Activated CD4-positive, alpha-beta T cell treated with anti-CD3 and anti-CD28 coated beads, Interleukin-2, amount 50 U/mL, for 4 hours (primary cell): ENCODE measurements at regions not wholly inside any gene's neighbourhood (a gene's known extent, or its start where the extent isn't known, plus 50 kb on each side); places are given as distances from the start of the nearest gene placed in this dataset.

Experiments used
- DNase-seq, 2 experiments: peaks; one replicate each; pipeline ENCODE4 v3.0.0-alpha.2; 2020

DNA sequence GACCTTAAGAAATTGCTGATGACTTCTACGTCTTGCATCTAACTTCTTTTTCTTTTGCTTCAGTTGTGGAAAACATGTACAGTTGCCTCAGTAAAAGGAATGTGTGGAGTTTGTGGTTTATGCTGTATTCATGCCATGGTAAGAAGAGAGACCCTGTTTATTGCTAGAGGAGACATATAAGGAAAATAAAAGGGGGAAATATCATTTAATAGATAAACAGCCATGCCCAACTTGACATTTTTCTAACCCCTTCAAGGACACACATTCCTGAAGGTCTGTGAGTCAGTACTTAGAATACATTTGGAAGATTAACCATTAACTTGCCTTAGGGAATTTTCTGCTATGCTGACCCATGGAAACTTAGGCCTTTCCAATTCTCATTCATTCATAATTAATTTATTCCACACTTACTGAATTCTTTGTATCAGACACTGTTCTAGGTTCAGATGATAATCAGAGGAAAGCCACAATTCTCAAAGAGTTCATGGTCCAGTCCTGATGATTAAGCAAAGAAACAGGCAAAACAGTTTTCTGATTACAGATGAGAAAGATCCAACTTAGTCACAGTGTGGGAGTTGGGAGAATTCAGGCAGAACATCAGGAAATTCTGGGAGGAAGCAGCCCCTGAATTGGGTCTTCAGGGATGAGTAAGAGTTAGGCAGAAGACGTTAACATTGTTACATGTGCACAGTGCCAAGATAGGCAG lies 329.8 kb upstream of the RASGRP1 start:
- no peak for DNase-seq

DNA sequence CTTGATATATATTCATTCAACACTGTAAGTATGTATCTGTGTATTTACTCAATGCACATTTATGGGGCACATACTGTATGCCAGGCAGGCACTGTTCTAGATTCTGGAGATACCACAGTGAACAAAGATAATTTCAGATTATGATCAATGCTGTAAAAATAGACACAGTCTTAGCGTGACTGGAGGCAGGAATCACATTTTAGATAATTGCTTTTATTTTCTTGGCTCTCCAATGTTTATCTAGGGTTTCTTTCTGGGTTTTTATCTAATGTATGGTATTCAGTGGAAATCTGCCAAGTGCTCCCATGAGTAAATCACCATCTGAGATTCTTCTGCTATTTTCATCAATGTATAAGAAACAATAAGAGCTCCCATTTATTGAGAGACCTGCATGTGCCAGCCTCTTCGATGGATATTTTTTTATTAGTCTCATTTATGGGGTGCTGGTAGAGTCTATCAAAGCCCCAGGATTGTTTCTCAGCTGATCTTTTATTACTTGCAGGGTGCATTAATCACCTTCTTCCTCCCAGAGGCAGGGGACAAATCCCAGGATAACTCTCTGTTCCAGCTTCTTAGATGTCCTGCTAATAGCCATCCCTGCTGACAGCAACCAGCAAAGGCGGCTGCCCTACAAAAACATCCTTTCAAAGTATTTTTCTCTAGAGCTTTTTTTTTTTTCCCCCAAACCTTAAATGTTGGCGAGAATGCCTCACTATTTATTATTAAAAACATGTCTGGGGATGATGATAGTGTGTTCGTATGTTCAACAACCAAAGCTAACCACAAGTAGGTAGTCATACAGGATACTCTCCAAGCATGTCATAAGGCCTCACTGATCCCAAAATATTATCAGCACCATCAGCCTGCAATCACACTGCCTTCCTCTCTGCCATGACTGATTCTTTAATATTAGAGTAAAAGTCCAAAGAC lies 331.0 kb upstream of the RASGRP1 start:
- DNase-seq = no peak

DNA sequence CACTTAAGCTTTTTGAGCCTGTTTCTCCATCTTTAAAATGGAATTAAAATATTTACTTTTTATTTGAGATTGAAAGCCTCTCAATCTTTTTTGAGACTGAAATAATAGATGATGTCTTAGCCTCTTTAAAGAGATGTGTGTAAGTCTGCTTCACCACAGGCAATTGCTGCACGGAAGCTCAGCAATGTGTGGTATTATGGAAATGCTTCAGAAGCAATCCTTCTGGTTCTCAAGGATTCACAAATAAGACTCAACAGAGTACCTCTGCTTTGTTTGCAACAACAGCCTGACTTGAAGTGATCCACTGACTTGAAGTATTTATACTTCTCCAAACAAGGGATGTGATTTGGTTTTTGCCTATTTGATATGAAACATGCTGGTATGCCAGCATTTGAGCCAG lies 332.0 kb upstream of the RASGRP1 start:
- no peak for DNase-seq

DNA sequence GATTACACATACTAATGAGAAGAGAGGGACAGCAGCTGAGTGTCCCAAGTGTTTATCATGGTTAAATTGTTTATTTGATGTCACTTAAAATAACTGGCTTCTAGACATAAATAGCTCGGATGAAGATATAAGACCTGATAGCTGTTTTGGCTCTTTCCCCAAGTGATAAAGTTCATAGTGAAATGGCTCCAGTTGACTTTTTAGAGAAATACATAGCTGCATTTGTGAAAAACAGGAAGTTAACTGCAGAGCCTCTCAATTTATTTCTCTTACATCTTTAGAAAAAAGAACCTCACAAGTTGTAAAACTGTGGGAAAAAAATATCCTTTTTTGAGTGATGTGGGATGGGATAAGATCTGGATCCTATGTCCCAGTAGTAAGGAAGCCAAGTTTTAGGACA lies 332.9 kb upstream of the RASGRP1 start:
- DNase-seq = no peak

DNA sequence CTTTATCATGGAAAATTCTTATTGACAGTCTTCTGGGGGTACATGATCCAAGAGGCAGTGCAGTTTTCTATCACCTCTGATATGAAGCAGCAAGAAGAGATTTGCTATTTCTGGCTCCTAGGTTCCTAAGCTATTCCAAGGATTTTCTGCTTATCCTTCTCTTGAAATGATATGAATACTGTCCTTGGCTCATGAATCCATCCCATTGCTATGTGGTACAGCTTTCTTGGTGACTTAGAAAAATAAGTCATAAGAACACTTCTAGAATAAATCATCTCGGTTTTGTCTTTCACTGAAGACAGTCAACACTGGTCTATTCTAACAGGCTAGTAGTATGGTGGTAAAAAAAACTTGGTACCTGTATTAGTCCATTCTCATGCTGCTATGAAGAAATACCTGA lies 333.6 kb upstream of the RASGRP1 start:
- DNase-seq = no peak

DNA sequence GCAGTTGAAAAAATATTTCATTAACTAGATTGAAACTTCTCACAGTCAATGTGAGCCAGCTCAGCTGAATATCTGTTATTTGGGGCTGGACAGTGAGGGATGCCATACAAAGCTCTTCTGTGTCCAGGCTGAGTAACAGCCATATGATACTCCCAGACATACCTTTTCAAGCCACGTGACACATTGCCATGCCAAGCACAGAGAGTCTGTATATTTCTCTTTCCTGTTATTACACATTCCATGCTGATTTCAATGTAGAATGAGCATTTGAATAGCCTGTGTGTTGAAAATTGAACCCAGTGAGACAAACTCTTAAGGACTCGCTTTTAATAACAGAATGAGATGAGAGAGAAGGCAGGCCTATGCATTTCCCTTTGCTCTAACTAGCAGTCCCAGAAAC lies 334.7 kb upstream of the RASGRP1 start:
- no peak for DNase-seq

DNA sequence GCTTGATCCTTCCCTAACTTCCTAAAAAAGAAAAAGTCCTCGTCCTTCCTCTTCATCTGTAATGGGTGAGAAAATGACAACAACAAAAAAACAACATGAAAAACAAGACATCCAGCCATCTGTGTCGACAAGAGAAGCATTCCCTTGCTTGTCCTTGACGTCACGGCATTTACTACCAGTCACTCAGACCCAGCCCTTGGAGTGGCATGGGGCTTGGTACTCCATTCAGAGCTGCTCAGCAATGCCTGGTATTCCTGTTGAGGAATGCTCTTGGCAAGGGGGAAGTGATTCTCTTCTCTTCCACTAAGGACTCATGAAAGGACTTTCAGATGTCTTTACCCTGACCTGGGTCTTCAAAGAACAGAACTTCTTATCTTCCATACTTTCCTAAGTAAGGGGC lies 339.7 kb upstream of the RASGRP1 start:
- DNase-seq = no peak

DNA sequence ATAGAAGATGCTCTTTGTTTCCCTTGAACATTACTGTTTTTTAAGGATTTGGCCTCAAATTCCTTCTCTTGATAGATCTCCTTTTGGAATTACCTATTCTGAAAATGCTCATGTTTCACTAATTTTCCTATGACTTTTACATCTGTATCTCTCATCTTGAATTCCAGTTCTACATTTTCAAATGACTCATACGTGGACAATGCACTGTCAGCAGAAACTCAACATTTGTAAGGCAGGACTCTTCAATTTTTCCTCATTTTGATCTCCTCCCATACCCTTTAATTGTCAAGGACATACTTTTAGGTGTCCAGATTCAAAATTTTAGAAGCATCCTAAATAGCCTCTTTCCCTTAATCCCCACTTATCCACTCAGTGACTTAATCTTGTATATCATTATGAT lies 341.0 kb upstream of the RASGRP1 start:
- no peak for DNase-seq

DNA sequence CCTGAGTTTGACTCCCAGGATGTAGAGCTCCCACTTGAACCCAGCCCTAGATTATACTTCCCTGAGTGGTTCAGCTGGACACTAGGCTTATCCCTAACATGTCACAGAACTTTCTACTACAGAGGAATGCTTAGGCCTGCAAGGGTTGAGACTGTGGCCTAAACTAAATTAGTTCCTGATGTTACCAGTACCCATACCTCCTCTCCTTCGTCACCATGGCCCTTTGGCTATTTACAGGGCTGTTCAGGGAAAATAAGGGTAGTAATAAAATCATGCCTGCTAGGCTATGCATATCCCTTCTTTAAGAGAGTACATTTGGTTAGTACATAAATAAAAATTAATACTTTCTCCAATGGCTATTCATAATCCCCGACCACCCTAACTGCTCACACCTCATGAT lies 356.4 kb upstream of the RASGRP1 start:
- no peak for DNase-seq

DNA sequence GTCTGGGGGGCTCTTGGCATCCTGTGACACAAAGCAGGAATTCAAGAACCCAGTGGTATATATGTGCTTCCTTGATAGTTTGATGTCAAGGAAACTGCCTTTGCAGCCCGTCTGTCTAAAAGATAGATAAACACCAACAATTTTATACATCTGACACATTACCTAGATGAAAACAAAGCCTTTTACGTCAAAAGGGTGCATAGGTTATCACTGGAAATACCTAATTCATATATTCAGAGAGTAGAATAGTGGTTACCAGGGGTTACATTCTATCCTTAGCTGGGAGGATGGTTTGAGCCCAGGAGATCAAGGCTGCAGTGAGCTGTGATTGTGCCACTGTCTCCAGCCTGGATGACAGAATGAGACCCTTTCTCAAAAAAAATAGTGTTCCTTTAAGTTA lies 356.9 kb upstream of the RASGRP1 start:
- DNase-seq = no peak

DNA sequence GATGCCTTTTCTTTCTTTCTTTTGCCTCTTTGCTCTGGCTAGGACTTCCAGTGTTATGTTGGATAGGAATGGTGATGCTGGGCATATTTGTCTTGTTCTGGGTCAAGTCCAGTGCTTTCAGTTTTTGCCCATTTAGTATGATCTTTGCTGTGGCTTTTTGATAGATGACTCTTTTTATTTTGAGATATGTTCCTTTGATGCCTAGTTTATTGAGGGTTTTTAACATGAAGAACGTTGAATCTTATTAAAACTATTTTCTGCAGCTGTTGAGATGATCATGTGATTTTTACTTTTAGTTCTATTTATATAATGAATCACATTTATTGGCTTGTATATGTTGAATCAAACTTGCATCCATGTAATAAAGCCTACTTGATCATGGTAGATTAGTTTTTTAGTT lies 363.8 kb upstream of the RASGRP1 start:
- DNase-seq = no peak

DNA sequence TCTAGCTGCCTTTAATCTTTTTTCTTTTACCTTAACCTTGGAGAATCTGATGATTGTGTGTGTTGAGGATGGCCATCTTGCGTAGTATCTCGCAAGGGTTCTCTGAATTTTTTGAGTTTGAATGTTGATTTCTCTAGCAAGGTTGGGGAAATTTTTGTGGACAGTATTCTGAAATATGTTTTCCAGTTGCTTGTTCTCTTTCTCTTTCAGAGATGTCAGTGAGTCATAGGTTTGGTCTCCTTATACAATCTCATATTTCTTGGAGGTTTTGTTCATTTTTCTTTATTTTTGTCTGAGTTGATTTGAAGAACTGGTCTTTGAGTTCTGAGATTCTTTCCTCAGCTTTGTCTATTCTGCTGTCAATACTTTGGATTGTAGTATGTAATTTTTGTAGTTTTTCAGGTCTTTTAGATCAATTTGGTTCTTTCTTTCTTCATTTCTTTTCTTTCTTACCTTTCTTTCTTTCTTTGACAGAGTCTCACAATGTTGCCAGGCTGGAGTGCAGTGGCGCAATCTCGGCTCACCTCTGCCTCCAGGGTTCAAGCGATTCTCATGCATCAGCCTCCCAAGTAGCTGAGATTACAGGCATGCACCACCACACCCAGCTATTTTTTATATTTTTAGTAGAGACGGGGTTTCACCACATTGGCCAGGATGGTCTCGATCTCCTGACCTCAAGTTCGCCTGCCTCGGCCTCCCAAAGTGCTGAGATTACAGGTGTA lies 366.4 kb upstream of the RASGRP1 start:
- DNase-seq = no peak

DNA sequence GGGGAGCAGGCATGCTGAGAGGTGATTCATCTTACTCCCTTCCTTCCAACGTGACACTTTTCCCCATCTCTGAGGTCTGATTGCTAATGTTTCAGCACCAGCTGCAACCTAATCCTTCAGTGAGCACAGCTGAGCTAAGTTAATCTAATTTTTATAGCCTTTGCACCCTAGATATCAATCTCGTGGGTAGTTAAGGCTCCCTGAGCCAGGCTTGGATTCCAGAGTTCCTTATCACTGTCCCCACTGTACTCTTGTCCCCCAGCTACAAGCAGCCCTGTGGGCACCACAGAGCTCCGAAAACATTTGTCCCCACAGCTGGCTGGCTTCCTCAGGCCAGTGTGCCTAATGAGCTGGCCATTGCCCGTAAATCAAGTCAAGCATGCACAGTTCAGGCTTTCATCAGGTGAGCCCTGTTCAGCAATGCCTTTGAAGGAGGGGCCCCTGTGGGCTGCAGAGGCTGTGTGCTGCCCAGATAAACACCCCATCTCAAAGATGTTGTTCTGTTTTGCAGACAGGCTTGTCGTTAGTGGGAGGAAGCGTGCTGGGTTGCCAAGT lies 376.9 kb upstream of the RASGRP1 start:
- no peak for DNase-seq

DNA sequence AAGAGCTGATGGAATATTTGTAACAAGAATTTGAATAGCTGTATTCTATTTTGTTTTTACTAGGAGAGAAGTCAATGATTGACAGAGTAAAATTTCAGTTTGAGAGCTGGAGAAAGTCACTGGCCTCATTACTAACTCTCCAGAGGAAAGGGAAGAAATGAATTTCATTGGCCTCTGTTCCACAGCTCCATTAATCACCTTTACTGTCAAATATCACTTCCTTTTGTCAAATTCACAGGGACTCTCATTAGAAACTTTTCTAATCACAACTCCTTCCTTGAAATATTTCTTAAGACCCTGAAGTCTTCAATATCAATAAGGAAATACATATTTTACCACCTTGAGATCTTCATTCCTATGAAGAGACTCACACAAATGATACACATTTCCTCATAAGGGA lies 379.9 kb upstream of the RASGRP1 start:
- no peak for DNase-seq

DNA sequence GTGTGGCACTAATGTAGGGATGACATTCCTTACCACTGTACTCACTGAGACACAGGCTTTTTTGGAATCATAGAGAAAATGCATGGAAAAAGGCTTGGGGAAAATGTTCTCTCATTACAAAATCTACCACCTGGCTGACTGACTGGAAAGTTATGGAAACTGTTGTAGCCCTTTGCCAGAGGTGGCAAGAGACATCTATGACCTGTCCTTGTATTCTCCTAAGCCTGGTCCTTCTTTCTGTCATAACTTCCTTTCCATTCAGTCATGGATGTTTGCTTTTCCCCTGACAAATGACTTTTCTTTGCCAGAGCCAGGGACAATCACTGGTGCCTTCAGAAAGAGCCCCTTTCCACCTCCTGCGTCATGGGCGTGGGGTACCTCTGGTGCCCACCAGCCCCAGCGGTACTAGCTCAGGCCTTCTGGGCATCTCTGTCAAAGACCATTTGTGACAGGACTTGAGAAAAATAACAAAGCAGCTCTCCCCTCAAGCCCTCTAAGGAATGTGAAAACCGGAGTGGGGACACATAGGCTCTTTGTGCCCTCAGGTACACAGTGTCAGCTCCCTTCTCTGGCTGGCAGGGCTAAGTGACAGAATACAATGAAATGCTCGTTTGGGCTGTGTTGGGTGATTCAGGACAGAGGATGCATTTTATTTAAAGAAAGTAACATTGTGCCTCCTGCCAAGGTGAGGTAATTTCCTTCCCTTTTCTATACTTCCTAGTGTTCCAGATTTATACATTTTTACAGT lies 381.1 kb upstream of the RASGRP1 start:
- DNase-seq = no peak

DNA sequence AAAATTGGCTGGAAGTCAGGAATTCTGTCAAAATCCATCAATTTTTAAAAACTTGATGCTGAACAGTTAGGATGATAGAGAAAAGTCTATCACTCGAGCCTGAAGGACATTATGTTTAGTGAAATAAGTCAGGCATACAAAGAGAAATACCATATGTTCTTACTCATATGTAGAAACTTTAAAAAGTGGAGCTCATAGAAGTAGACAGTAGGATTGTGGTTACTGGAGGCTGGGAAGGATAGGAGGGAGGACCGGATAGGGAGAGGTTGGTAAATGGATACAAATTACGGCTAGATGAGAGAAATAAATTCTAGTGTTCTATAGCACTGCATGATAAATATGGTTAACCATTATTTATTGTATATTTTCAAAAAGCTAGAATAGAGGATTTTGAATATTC lies 389.5 kb upstream of the RASGRP1 start:
- no peak for DNase-seq

DNA sequence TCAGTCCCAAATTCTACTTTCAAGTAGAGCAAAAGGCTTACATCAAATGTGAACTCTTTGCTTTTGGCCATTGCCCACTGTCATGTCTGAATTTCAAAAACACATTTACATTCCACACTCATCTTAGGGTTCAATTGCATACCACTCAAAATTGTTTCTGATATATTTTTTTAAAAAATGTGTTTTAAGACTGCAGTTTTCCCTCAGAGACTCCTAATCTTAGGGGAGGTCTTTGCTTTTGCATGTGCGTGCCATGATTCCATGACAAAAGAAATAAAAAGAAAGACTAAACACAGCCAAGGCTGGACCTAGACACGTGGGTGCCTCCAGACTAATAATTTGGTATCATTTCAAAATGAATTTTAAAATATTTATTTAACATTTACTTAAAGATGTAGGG lies 396.8 kb upstream of the RASGRP1 start:
- DNase-seq = no peak

DNA sequence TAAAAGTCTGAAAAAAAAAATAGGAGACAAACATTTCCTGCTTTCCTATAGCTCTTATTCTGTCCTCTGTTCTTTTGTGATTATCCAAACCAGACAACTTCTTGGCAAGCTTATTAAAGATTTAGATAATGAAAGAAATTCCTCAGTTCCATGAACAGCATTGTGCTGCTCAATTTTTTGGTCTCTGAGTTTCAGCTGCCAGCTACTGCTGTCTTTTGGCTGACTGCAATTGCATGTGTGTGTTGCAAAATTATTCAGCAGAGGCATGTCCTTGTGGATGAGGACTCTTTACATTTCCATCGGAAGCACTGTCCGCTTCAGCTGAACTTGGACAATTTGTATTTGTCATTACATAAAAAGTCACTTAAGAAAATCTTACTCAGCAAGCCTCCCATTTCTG lies 397.3 kb upstream of the RASGRP1 start:
- no peak for DNase-seq

DNA sequence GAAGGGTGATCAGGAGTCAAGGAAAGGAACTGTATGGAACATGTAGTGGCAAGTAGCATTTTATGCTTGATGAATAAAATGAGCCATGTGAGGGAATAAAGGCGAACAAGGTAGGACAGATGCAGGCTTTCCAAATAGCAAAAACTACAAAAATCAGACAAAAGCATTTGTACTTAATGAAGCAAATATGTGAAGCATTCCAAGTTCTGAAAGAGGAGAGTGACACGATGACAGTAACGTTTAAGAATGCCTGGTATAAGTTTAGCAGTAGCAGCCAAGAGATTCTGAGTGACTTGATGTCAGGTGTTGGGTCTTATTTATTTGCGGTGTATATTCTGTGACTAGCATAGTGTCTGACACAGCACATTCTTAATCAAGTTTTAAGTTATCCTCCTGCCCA lies 408.2 kb upstream of the RASGRP1 start:
- no peak for DNase-seq

DNA sequence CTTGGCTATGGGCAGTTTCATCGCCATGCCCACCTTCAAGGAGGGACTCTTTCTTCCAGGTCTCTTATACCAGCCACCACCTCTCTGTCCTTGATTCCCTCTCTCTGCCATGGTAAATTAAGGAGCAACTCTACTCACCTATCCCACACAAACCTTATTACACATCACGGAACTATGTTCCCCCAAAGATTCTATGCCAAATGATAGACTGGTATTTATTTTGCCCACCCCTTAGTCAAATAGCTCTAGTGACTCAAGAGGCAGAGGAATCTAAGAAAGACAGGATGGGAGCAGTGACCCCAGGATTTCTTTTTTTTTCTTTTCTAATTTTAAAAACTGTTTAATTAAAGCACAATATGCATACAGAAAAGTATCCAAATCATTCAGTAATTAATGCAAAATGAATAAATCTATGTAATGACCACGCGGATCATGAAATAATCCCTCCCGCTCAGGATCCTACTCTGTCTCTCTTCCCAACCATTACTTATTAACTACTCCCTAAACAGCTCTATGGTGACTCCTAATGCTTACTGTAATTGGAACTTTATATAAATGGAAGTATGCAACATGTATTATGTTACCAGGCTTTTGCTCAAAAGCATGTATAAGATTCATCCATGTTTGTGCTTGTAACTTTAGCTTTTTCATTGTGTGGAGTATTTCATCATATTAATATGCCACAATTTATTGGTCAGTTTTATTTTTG lies 410.8 kb upstream of the RASGRP1 start:
- no peak for DNase-seq

DNA sequence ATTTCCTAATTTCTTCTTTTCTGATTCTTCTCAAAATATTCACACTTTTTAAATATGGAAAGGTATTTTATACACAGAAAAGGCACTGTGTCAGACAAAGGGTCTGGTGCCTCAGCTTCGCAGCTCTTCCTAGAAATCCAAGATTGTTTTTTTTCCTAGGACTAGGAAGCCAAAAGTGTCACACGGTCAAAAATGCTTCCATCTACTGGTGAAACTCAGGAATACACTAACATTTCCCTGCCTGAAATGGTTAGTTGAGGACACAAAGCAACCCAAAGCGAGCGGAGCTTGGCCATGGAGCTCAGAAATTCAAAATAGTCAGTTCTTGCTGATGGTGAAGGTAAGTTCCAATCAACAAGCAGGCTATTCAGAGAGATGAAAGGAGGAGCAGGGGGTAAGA lies 426.5 kb upstream of the RASGRP1 start:
- no peak for DNase-seq

DNA sequence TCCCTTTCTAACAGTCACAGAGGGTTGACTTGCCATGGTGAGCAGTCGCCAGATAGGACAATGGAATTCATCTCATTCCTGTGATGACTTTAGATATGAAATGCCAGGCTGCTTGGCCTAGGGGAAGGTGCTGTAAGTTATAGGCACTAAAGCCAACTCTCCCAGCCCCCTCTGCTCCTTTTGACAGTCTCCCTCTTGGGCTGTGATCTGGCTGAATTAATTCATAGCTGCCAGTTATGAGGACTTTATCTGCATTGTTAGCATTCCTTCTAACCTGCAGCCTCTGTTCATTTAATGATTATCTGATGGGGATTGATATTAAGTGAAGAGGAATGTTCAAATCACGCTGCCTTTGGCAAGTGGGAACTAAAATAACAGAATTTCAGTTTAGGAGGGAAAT lies 427.1 kb upstream of the RASGRP1 start:
- no peak for DNase-seq
